GM12864 (cell line): ENCODE measurements at regions not wholly inside any gene's neighbourhood (a gene's known extent, or its start where the extent isn't known, plus 50 kb on each side); places are given as distances from the start of the nearest gene placed in this dataset.
A peak's percentile ranks its signal among the peaks of the same experiment; 100 is the strongest.
"Not testable (repeated sequence)": the region's sequence is repeated elsewhere in the genome, so short reads cannot be mapped to it uniquely, and the experiment has no call there.

Experiments
- DNase-seq: peaks from one replicate; pipeline ENCODE4 v3.0.0-alpha.2; 2011; ENCODE audit warnings: low read depth
- H3K4me3 ChIP-seq: 2 replicates; pipeline ENCODE4 v1.5.1; 2011; ENCODE audit warnings: mild to moderate bottlenecking, low read depth, low read length, control low read depth
- TF ChIP-seq, protein P1 (sequence below): IDR thresholded peaks from 2 replicates; pipeline ENCODE4 v1.5.1; 2011; ENCODE audit warnings: low read depth, mild to moderate bottlenecking, moderate library complexity, low read length, control low read depth, inconsistent platforms; ENCODE audit errors: missing control alignments

DNA sequence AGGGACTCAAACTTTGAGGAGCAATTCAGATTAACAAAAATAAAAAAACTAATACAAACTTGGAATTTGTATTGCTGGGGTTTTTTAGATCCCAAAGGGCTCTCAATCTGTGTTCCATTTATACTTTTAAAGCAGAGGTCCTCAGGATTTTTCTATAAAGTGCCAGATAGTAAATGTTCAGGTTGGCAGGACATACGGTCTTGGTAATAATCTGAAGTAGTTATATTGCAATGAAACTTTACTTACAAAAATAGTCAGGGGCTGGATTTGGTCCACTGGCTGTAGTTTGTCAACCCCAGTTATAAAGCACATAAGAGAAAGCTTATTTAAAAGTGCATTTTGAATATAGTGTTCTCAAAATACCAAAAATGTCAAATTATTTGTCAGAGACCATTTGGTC is 164.1 kb upstream of the CTSO start:
- H3K4me3 ChIP-seq, result no peak overlapping the region
- DNase-seq, result no peak
- TF ChIP-seq, protein P1, sequence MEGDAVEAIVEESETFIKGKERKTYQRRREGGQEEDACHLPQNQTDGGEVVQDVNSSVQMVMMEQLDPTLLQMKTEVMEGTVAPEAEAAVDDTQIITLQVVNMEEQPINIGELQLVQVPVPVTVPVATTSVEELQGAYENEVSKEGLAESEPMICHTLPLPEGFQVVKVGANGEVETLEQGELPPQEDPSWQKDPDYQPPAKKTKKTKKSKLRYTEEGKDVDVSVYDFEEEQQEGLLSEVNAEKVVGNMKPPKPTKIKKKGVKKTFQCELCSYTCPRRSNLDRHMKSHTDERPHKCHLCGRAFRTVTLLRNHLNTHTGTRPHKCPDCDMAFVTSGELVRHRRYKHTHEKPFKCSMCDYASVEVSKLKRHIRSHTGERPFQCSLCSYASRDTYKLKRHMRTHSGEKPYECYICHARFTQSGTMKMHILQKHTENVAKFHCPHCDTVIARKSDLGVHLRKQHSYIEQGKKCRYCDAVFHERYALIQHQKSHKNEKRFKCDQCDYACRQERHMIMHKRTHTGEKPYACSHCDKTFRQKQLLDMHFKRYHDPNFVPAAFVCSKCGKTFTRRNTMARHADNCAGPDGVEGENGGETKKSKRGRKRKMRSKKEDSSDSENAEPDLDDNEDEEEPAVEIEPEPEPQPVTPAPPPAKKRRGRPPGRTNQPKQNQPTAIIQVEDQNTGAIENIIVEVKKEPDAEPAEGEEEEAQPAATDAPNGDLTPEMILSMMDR, result no peak

DNA sequence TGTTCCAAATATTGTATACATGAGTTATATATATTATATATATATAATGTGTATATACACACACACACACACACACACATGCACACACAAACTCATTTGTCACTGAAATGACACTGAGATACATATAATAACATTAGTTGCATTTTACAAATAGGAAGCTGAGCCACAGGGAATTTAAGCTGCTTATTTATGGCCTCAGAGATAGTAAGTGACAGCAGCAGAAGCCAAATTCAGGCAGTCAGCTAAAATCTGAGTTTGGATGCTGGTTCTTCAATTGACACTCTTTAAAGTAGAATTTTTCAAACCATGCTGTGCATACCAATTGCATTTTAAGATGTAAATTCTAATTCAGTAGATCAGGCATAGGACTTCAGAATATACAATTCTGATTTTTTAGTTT is 163.3 kb upstream of the CTSO start:
- TF ChIP-seq, protein P1, result no peak
- no peak for DNase-seq
- H3K4me3 ChIP-seq, result no peak overlapping the region

DNA sequence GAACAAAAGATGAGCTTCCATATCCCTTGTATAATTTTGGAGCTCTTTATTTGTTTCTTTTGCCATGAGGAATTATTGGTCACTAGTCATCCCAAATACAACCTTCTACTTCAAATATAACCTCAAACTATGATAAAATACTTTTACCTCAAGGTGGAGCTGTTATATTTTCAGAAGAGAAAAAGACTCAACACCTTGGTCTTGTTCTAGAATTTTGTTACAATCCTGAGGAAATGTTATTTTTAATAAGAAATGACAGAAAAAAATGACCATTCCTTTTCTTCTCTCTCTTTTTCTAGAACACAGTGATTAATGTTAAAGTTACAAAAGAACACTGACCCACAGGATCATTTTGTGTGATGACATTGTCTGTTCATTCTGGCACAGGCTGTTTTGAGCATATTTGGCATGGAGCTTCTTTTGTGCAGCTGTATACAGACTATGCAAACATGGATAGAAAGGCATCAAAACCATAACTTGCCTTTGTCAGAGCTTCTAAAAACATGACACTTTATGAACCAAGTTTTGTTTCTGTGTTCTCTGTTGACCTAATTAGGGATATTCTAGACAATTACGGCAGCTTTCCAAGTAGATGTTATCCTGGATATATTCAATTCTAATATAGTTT is 159.6 kb upstream of the CTSO start:
- no peak overlapping the region for H3K4me3 ChIP-seq
- no peak for DNase-seq
- TF ChIP-seq, protein P1, result no peak

DNA sequence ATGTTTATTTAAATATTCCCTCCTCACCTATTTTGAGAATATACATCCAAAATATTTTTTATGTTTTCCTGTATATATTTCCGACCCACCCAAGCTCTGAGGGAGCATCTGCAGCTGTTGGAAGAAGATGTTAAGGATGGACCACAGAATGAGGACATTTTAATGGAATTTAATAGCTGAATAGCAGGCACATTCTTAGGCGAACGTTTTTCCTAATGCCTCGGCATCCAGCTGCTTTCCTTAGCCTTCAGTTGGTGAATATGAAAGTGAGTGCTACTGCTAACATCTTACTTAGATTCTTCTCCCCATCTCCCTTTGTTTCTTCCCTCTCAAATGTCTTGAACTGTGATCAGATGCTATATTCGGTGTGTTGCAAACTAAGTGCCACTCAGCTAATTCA is 158.0 kb upstream of the CTSO start:
- TF ChIP-seq, protein P1, result no peak
- DNase-seq, result no peak
- H3K4me3 ChIP-seq, result no peak overlapping the region

DNA sequence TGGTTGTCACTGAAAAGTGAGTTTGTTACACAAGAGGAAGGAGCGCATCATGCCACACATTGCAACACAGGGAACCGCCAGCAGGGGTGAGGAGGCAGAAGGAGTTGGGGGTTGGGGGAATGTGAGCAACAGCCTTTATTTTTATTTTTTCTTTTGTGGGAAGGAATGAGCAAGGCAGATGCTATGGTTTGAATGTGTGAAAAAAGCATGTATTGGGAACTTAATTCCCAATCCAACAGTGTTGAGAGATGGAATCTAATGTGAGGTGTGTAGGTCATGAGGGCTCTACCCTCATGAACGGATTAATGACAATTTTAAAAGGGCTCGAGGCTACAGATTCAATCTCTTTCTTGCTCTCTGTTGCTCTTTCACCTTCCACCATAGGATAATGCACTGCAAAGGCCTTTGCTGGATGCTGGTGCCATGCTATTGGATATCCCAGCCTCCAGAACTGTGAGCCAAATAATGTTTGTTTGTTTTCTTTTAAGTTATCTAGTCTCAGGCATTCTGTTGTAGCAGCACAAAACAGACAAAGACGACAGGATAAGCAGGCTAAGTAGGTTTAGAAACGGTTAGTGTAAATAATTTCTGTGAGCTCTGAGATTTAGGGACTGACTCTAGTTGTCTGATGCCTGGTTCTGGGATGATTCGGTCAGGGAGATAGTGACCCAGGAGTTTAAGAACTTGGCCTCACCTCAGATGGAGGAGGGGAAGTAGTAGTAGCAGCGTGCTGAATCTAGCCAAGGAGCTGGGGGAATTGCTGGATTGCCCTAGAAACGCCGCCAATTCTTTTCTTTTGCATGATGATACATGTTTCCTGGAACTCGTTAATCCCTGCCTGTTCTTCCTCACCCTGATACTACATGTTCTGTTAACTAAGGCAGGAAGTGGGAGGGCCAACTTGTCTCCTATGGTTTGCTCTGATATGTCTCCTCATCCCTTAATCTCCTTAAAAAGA is 156.6 kb upstream of the CTSO start:
- TF ChIP-seq, protein P1, result peak; percentile 30
- no peak for DNase-seq
- no peak overlapping the region for H3K4me3 ChIP-seq

DNA sequence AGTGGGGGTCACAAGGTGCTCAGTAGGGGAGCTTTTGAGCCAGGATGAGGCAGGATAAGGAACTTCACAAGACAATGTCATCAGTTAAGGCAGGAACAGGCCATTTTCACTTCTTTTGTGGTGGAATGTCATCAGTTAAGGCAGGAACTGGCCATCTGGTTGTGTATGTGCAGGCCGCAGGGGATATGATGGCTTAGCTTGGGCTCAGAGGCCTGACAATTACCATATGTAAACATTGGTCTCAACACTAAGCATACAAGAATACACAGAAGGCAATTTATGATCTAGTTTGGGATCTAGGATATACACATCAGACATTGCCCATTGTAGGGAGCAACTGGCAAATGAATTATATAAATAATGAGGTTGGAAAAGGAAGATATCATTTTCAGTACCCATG is 155.4 kb upstream of the CTSO start:
- not testable (repeated sequence) for DNase-seq, H3K4me3 ChIP-seq

DNA sequence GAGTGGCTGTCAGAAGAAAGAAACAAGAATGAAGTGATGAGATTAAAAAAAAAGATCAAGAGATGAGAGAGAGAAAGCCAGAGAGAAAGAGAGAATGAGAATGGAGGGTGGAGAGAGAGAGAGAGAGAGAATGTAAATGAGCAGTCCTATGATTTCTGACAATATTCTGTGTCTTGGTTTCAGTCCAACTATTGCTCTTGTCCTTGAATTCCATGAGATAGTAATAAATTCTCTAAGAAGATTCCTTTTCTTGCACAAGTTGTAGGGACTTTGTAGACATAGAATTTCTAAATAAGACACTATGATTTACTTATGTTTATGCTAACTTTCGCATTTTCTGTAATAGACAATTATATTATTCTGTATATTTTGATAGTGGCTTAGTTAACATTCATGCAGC is 149.6 kb upstream of the CTSO start:
- DNase-seq, result no peak
- TF ChIP-seq, protein P1, result no peak
- H3K4me3 ChIP-seq, result no peak overlapping the region
